H1 (cell line): ENCODE measurements at regions not wholly inside any gene's neighbourhood (a gene's known extent, or its start where the extent isn't known, plus 50 kb on each side); places are given as distances from the start of the nearest gene placed in this dataset.

Experiments
- BCL11A ChIP-seq, 2 experiments: IDR thresholded peaks; one replicate each; pipeline ENCODE4 v1.6.1; 2011; ENCODE audit warnings: low read depth in 2 of 2, low read length in 2 of 2, mild to moderate bottlenecking in 2 of 2
- CHD7 ChIP-seq: fragments of 300-600 bp; sonication (generic); IDR thresholded peaks from 2 replicates; pipeline ENCODE4 v1.7.1; 2012; ENCODE audit warnings: low read length, moderate library complexity, mild to moderate bottlenecking, inconsistent platforms; ENCODE audit not compliant: insufficient replicate concordance
- POLR2A ChIP-seq, 2 experiments: IDR thresholded peaks; 1 replicate in 1 of 2; 2 replicates in 1 of 2; pipeline ENCODE4 v1.6.1; 2011; ENCODE audit warnings: low read depth in 2 of 2, low read length in 2 of 2, mild to moderate bottlenecking in 2 of 2; ENCODE audit errors: control extremely low read depth in 1 of 2
- SIN3A ChIP-seq, 2 experiments: IDR thresholded peaks in 1 of 2; conservative IDR thresholded peaks in 1 of 2; 2 replicates each; pipeline ENCODE4 v1.6.1; 2011 to 2012; ENCODE audit warnings: low read length in 2 of 2, improper control_type of control experiment in 1 of 2, low read depth in 1 of 2, mild to moderate bottlenecking in 1 of 2
- TAF7 ChIP-seq: optimal IDR thresholded peaks from 2 replicates; pipeline ENCODE3; 2011; ENCODE audit warnings: low read depth, mild to moderate bottlenecking, inconsistent platforms, low read length, moderate library complexity, borderline replicate concordance
- TCF12 ChIP-seq: IDR thresholded peaks from 2 replicates; pipeline ENCODE4 v1.6.1; 2011; ENCODE audit warnings: low read depth, mild to moderate bottlenecking, low read length

GRCh38 chr14:87113286-87113685 is 879.7 kb downstream of the GALC start (continued):
- TF ChIP-seq CHD7 (no peak), TAF7 (no peak), POLR2A (IDR thresholded peaks at IDR 0.05; ENCODE audit: control extremely low read depth in 1 of 2, low read depth in 2 of 2, low read length in 2 of 2) (no peak), BCL11A (IDR thresholded peaks at IDR 0.05; ENCODE audit: low read depth in 2 of 2, low read length in 2 of 2) (no peak), TCF12 (no peak), SIN3A (conservative IDR thresholded peaks at IDR 0.05 in 1 of 2, IDR thresholded peaks at IDR 0.05 in 1 of 2; ENCODE audit: low read depth in 1 of 2, low read length in 2 of 2) (no peak)
